Suprapubic skin (tissue), 4 donors: ENCODE measurements at regions not wholly inside any gene's neighbourhood (a gene's known extent, or its start where the extent isn't known, plus 50 kb on each side); places are given as distances from the start of the nearest gene placed in this dataset.
"Not testable (repeated sequence)": the region's sequence is repeated elsewhere in the genome, so short reads cannot be mapped to it uniquely, and the experiment has no call there.

ENCODE experiments used
- DNase-seq, 2 donors: peaks; one replicate each; pipeline ENCODE4 v3.0.0-alpha.2; 2019; ENCODE audit warnings: low spot score in 2 of 2
- H3K27ac ChIP-seq: fragments of 200-600 bp; sonication (generic); one replicate; pipeline ENCODE4 v1.5.1; 2019
- H3K27me3 ChIP-seq: fragments of 200-600 bp; sonication (generic); one replicate; pipeline ENCODE4 v1.5.1; 2019
- H3K36me3 ChIP-seq: fragments of 200-600 bp; sonication (generic); one replicate; pipeline ENCODE4 v1.5.1; 2019
- H3K4me1 ChIP-seq: fragments of 200-600 bp; sonication (generic); one replicate; pipeline ENCODE4 v1.5.1; 2019
- H3K4me3 ChIP-seq: fragments of 200-600 bp; sonication (generic); one replicate; pipeline ENCODE4 v1.5.1; 2019; ENCODE audit warnings: mild to moderate bottlenecking
- H3K9me3 ChIP-seq: fragments of 200-600 bp; sonication (generic); one replicate; pipeline ENCODE4 v1.5.1; 2019
- EP300 ChIP-seq: sonication (generic); formaldehyde crosslinking; IDR thresholded peaks from one replicate; pipeline ENCODE4 v1.6.1; 2017; ENCODE audit warnings: antibody characterized with exemption
- POLR2A ChIP-seq, 2 donors: fragments of 450-650 bp; IDR thresholded peaks; one replicate each; pipeline ENCODE4 v1.6.1; 2017; ENCODE audit warnings: antibody characterized with exemption in 2 of 2, mild to moderate bottlenecking in 2 of 2, moderate library complexity in 2 of 2
- POLR2AphosphoS5 ChIP-seq, 3 donors: sonication (generic); formaldehyde crosslinking; IDR thresholded peaks; one replicate each; pipeline ENCODE4 v1.6.1; 2017; ENCODE audit warnings: antibody characterized with exemption in 3 of 3
- WGBS: methylation state at CpG from one replicate; pipeline ENCODE4 v1.1.5; 2018; 5-methylcytosine and 5-hydroxymethylcytosine counted together
- TF ChIP-seq, protein P1 (sequence below), 2 donors: fragments of 200-600 bp in 1 of 2; fragments of 450-650 bp in 1 of 2; sonication (generic) in 1 of 2; IDR thresholded peaks; one replicate each; pipeline ENCODE4 v1.5.1; 2016 to 2019; ENCODE audit warnings: antibody characterized with exemption in 2 of 2, mild to moderate bottlenecking in 1 of 2, moderate library complexity in 1 of 2

DNA sequence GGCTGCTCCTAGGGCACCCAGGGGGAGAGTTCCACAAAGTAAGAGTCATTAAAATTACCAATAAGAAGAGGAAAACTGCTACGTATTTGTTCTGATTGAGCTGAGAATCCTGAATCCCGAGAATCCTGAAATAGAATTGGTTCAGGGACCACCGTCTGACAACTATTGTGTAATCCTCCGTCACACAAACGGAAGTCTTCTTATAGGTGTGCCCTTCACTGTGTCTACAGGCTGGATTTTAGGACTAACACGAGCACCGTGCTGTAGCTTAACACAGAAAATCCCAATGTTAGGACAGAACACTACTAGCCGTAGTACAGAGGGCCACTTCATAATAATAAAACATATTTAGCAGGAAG, 50.6 kb upstream of the RNF182 start:
- DNase-seq = no peak
- H3K4me3 ChIP-seq = peak overlapping the region; percentile 56
- TF ChIP-seq, protein P1, sequence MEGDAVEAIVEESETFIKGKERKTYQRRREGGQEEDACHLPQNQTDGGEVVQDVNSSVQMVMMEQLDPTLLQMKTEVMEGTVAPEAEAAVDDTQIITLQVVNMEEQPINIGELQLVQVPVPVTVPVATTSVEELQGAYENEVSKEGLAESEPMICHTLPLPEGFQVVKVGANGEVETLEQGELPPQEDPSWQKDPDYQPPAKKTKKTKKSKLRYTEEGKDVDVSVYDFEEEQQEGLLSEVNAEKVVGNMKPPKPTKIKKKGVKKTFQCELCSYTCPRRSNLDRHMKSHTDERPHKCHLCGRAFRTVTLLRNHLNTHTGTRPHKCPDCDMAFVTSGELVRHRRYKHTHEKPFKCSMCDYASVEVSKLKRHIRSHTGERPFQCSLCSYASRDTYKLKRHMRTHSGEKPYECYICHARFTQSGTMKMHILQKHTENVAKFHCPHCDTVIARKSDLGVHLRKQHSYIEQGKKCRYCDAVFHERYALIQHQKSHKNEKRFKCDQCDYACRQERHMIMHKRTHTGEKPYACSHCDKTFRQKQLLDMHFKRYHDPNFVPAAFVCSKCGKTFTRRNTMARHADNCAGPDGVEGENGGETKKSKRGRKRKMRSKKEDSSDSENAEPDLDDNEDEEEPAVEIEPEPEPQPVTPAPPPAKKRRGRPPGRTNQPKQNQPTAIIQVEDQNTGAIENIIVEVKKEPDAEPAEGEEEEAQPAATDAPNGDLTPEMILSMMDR (IDR thresholded peaks at IDR 0.05) = no peak
- TF ChIP-seq EP300 (no peak), POLR2AphosphoS5 (IDR thresholded peaks at IDR 0.05) (no peak), POLR2A (IDR thresholded peaks at IDR 0.05) (no peak)
- H3K27ac ChIP-seq = no peak overlapping the region
- WGBS = 61% methylated on average over 8 of the region's 8 CpGs
- H3K4me1 ChIP-seq = peaks cover 12% of the 10 kb centered on the region
- H3K36me3 ChIP-seq = no peaks in the 10 kb centered on the region
- peaks cover 4% of the 10 kb centered on the region for H3K9me3 ChIP-seq
- H3K27me3 ChIP-seq = no peaks in the 10 kb centered on the region

DNA sequence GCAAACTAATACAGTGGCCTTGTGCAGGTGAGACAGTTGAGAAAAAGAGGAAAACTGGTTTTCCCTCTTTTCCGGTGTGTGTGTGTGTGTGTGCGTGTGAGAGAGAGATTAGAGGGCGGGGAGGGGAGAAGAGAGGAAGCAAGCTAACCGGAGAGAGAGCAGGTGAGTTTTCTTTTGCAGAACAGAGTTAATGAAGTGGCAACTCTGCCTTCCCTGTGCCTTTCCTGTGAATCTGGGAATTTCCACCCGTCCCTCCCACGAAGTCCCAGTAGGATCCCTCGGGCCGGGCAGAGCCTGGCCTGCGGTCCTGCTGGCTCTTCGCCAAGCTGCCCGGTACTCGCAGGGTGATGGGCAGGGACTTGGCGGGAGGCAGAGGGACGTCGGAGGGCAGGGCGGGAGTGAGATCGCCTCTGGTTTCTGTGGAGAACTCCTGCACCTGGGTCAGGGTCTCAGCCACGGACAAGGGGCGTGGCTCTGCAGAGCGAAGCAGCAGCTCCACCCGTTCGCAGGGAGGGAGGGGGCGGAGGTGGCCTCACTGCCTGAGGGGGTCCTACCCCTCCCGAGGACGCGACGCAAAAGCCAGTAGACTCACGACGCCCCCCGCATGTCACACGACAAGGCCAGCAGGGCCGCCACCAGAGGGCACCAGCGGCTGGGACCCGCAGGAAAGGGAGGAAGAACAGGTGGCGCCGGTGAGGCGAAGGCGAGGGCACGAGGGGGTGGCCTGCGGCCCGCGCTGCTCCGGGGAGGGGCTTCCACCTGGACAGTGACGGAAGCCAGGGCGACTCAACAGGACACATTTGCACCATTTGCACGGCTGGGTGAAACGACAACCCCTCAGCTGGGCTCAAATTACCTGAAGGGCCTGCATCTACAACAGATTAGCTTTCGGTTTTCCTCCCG, 51.2 kb upstream of the RNF182 start:
- H3K27ac ChIP-seq = no peak overlapping the region
- no peaks in the 10 kb centered on the region for H3K36me3 ChIP-seq
- TF ChIP-seq, protein P1 (IDR thresholded peaks at IDR 0.05) = peak; percentile 4 to 61
- TF ChIP-seq POLR2AphosphoS5 (IDR thresholded peaks at IDR 0.05) = no peak
- peaks cover 12% of the 10 kb centered on the region for H3K4me1 ChIP-seq
- peaks cover 4% of the 10 kb centered on the region for H3K9me3 ChIP-seq
- peak overlapping the region; percentile 56 for H3K4me3 ChIP-seq
- 5% methylated on average over 21 of the region's 49 CpGs for WGBS
- peak in 1 of 2 donors; percentile 79 for DNase-seq
- H3K27me3 ChIP-seq = no peaks in the 10 kb centered on the region

DNA sequence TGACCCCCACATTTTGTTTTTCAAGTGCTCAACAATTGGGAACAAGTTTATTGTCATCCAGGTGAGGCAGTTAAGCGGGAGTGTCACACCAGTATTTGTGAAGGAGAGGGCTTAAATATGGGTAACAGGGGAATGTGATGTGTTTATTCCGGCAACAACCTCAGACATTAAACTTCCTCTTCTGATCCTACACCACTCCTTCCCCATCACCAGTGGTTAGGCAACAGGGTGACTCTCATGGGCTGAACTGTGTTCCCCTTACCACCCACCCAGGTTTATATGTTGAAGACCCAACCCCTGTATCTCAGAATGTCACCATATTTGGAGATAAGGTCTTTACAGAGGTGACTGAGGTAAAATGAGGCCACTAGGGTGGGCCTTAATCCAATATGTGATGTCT, 52.1 kb upstream of the RNF182 start:
- Histone ChIP-seq H3K36me3 (no peaks in the 10 kb centered on the region), H3K27me3 (no peaks in the 10 kb centered on the region), H3K27ac (no peak overlapping the region), H3K9me3 (no peaks in the 10 kb centered on the region), H3K4me1 (peaks cover 12% of the 10 kb centered on the region), H3K4me3 (no peak overlapping the region)
- WGBS = 63% methylated on average over 2 of the region's 2 CpGs
- TF ChIP-seq EP300 = no peak
- TF ChIP-seq, protein P1 (IDR thresholded peaks at IDR 0.05) = no peak
- no peak for TF ChIP-seq POLR2AphosphoS5 (IDR thresholded peaks at IDR 0.05)
- TF ChIP-seq POLR2A (IDR thresholded peaks at IDR 0.05) = no peak
- DNase-seq = no peak

DNA sequence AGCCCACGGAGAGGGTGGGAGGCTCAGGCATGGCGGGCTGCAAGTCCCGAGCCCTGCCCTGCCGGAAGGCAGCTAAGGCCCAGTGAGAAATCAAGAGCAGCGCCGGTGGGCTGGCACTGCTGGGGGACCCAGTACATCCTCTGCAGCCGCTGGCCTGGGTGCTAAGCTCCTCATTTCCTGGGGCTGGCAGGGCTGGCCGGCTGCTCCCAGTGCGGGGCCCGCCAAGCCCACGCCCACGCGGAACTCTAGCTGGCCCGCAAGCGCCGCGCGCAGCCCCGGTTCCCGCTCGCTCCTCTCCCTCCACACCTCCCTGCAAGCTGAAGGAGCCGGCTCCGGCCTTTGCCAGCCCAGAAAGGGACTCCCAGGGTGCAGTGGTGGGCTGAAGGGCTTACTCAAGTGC, 52.7 kb upstream of the RNF182 start:
- 96% methylated on average over 17 of the region's 23 CpGs for WGBS
- H3K9me3 ChIP-seq, DNase-seq, H3K27ac ChIP-seq, H3K27me3 ChIP-seq, H3K4me3 ChIP-seq, H3K36me3 ChIP-seq: not testable (repeated sequence)
- peaks cover 12% of the 10 kb centered on the region for H3K4me1 ChIP-seq

DNA sequence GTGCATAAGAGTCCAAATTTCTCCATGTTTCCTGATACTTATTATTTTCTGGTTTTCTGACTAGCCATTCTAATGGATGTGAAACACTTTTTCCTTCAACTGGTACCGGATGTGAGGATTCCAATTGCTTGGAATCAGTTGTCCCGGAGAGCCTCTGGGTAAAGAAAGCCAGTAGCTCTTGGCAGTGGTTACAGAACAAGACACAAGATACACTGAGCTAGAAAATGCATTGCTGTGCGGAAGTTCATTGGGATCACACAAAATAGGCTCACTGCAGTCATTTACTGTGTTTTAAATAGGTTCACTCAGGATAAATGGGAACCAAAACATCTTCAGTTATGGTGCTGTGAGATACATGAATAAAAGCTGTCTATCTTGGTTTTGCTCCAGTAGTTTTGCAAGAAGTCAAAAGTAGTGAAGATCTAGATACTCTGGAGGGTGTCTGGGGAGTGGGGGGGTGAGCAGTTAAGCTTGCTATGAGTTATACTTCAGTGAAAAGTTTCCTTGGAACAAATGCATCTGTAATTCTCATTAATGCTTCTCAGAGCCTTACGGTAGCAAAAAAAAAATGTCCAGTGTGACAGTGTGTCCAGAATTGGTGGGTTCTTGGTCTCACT, 54.4 kb upstream of the RNF182 start:
- H3K27me3 ChIP-seq = no peaks in the 10 kb centered on the region
- H3K4me3 ChIP-seq = no peak overlapping the region
- H3K27ac ChIP-seq = no peak overlapping the region
- 54% methylated on average over 4 of the region's 4 CpGs for WGBS
- peaks cover 12% of the 10 kb centered on the region for H3K4me1 ChIP-seq
- TF ChIP-seq EP300 = no peak
- no peak for DNase-seq
- H3K36me3 ChIP-seq = no peaks in the 10 kb centered on the region
- H3K9me3 ChIP-seq = no peaks in the 10 kb centered on the region

DNA sequence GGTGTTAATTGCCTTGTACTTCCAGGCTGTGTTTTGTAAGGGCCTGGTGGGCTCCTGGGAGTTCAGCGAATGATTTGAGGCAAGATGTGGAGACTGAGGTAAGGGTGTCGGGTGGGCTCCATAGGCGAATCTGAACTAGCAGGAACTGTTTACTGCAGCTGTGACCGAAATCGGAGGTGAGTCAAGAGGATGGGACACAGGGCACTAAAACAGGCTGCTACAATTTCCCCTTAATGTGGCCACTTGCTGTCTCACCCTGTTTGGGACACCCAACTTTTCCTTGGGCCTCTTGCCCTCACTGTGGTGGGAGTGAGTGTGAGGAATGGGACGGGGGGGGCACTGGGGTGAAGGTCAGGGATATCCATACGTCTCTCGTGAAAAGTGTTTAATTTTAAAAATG, 53.9 kb upstream of the MCUR1 start:
- Histone ChIP-seq H3K4me3 (no peak overlapping the region), H3K27me3 (no peaks in the 10 kb centered on the region), H3K4me1 (peaks cover 1% of the 10 kb centered on the region), H3K27ac (no peak overlapping the region), H3K36me3 (no peaks in the 10 kb centered on the region), H3K9me3 (no peaks in the 10 kb centered on the region)
- DNase-seq = no peak
- TF ChIP-seq, protein P1 (IDR thresholded peaks at IDR 0.05) = no peak
- TF ChIP-seq EP300 (no peak), POLR2AphosphoS5 (IDR thresholded peaks at IDR 0.05) (no peak), POLR2A (IDR thresholded peaks at IDR 0.05) (no peak)
- WGBS = 92% methylated on average over 8 of the region's 8 CpGs
